ENCODE measurements at regions not wholly inside any gene's neighbourhood (a gene's known extent, or its start where the extent isn't known, plus 50 kb on each side); places are given as distances from the start of the nearest gene placed in this dataset.

DNA sequence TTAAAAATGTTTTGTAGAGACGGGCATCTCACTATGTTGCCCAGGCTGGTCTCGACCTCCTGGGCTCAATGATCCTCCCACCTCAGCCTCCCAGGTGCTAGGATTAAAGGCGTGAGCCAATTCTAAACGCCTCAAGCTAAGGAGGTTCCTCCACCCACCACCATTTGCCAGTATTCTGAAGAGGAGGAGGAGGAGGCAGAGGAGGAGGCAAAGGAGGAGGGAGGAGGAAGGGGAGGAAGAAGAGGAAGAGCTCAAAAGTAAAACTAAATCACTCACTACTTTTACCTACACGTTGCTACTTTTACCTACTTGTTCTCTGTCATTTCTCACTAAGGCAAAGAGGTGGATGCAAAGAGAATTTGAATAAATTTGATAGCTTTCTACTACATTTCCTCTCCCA is 63.6 kb upstream of the ARID1B start (continued):
- TF ChIP-seq, protein P1, sequence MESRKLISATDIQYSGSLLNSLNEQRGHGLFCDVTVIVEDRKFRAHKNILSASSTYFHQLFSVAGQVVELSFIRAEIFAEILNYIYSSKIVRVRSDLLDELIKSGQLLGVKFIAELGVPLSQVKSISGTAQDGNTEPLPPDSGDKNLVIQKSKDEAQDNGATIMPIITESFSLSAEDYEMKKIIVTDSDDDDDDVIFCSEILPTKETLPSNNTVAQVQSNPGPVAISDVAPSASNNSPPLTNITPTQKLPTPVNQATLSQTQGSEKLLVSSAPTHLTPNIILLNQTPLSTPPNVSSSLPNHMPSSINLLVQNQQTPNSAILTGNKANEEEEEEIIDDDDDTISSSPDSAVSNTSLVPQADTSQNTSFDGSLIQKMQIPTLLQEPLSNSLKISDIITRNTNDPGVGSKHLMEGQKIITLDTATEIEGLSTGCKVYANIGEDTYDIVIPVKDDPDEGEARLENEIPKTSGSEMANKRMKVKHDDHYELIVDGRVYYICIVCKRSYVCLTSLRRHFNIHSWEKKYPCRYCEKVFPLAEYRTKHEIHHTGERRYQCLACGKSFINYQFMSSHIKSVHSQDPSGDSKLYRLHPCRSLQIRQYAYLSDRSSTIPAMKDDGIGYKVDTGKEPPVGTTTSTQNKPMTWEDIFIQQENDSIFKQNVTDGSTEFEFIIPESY (IDR thresholded peaks at IDR 0.05; ENCODE audit: extremely low read depth, insufficient replicate concordance, low read length): no peak
- TF ChIP-seq SIN3A (IDR thresholded peaks at IDR 0.05; ENCODE audit: low read depth): no peak
- TF ChIP-seq POLR2AphosphoS5 (IDR thresholded peaks at IDR 0.05; ENCODE audit: low read depth, low read length): no peak
- TF ChIP-seq EGR1 (IDR thresholded peaks at IDR 0.05; ENCODE audit: low read depth): no peak
- TF ChIP-seq EZH2phosphoT487 (IDR thresholded peaks at IDR 0.05; ENCODE audit: borderline replicate concordance): no peak
- no peak for TF ChIP-seq YY1 (IDR thresholded peaks at IDR 0.05; ENCODE audit: extremely low read depth, insufficient replicate concordance, low read depth, low read length)
- TF ChIP-seq CBX3 (IDR thresholded peaks at IDR 0.05; ENCODE audit: low read depth): no peak

DNA sequence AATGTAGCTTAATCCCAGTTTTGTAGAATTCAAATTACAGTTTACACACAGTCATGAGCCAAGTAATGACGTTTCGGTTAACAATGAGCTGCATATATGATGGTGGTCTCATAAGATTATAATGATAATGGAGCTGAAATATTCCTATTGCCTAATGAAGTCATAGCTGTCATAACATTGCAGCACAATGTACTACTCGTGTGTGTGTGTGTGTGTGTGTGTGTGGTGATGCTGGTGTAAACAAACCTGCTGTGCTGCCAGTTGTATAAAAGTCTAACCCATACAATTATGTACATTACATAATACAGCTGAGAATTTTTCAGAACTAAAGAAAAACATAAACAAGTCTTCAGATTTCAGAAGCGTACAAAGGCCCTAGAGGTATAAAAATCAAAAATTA is 66.7 kb upstream of the ARID1B start:
- H3K79me2 ChIP-seq (ENCODE audit: insufficient read depth, low read length): no peaks in the 10 kb centered on the region
- H3K9me3 ChIP-seq (ENCODE audit: control insufficient read depth in 1 of 2, insufficient read depth in 1 of 2, low read depth in 1 of 2, low read length in 2 of 2): no peaks in the 10 kb centered on the region
- POLR2A ChIA-PET: interaction anchor here (1.1 kb wide), 1 partner anchor 10 kb away, joined by 3 read pairs; no protein-coding TSS in a partner anchor
- DNase-seq (ENCODE audit: low read depth, low spot score) (no peak), ATAC-seq (no peak)
- H3K9ac ChIP-seq (ENCODE audit: low read length): no peak overlapping the region
- no peak overlapping the region for H2AFZ ChIP-seq (ENCODE audit: low read depth, low read length, poor library complexity, severe bottlenecking)
- no TSS peak for BruUV-seq (replicated peaks)
- no peaks in the 10 kb centered on the region for H4K20me1 ChIP-seq (ENCODE audit: insufficient read depth)
- intact Hi-C loops (cut with micrococcal nuclease): no loop called here
- CTCF ChIA-PET: no interaction called here
- no peaks in the 10 kb centered on the region for H3K9me2 ChIP-seq (ENCODE audit: insufficient read depth)
- no peak overlapping the region for H3K4me3 ChIP-seq (replicated peaks in 1 of 2; ENCODE audit: low read depth in 1 of 2, low read length in 2 of 2)
- TF ChIP-seq POLR2A (IDR thresholded peaks at IDR 0.05; ENCODE audit: borderline replicate concordance, extremely low read depth, insufficient read depth, insufficient read length): no peak
- TF ChIP-seq CBX3 (IDR thresholded peaks at IDR 0.05; ENCODE audit: low read depth): no peak
- no peak for TF ChIP-seq SIN3A (IDR thresholded peaks at IDR 0.05; ENCODE audit: low read depth)
- TF ChIP-seq ZNF274 (IDR thresholded peaks at IDR 0.05; ENCODE audit: low read depth, low read length): no peak
- TF ChIP-seq JUND (IDR thresholded peaks at IDR 0.05): no peak
- no peak overlapping the region for H3K27ac ChIP-seq (ENCODE audit: low read depth, low read length)
- RAD21 ChIA-PET (ENCODE audit: low non-redundant PET in 1 of 2, low total read pairs in 2 of 2, uncharacterized antibody in 2 of 2, unreplicated experiment in 2 of 2): no interaction called here
- no peaks in the 10 kb centered on the region for H3K4me1 ChIP-seq (ENCODE audit: control insufficient read depth in 1 of 2, insufficient read depth in 2 of 2, low read length in 2 of 2)
- H3K4me2 ChIP-seq (ENCODE audit: low read length): no peak overlapping the region
- H3K27me3 ChIP-seq (ENCODE audit: insufficient read depth, low read length): no peaks in the 10 kb centered on the region
- no peaks in the 10 kb centered on the region for H3K36me3 ChIP-seq (ENCODE audit: control insufficient read depth in 1 of 2, insufficient read depth in 2 of 2, low read length in 2 of 2)
